Ascending aorta (tissue), 2 donors: ENCODE measurements at regions not wholly inside any gene's neighbourhood (a gene's known extent, or its start where the extent isn't known, plus 50 kb on each side); places are given as distances from the start of the nearest gene placed in this dataset.

Experiments used
- DNase-seq, 2 donors: peaks; one replicate each; pipeline ENCODE4 v3.0.0-alpha.2; 2019; ENCODE audit warnings: low spot score in 2 of 2
- H3K27ac ChIP-seq, 2 donors: fragments of 200-600 bp; sonication (generic); one replicate each; pipeline ENCODE4 v1.5.1; 2016 to 2017; ENCODE audit warnings: mild to moderate bottlenecking in 1 of 2
- H3K27me3 ChIP-seq: fragments of 200-600 bp; sonication (generic); one replicate; pipeline ENCODE4 v1.5.1; 2017
- H3K36me3 ChIP-seq, 2 donors: fragments of 200-600 bp; sonication (generic); one replicate each; pipeline ENCODE4 v1.5.1; 2016
- H3K4me1 ChIP-seq, 2 donors: fragments of 200-600 bp; sonication (generic); one replicate each; pipeline ENCODE4 v1.5.1; 2016 to 2017; ENCODE audit warnings: mild to moderate bottlenecking in 1 of 2
- H3K4me3 ChIP-seq, 2 donors: fragments of 200-600 bp; sonication (generic); one replicate each; pipeline ENCODE4 v1.5.1; 2016 to 2017; ENCODE audit warnings: mild to moderate bottlenecking in 1 of 2
- H3K9me3 ChIP-seq, 2 donors: fragments of 200-600 bp; sonication (generic); one replicate each; pipeline ENCODE4 v1.5.1; 2016
- CTCF ChIP-seq, 3 experiments: fragments of 200-600 bp in 2 of 3; fragments of 450-650 bp in 1 of 3; sonication (generic) in 2 of 3; IDR thresholded peaks; one replicate each; pipeline ENCODE4 v1.5.1; 2016 to 2019; ENCODE audit warnings: antibody characterized with exemption in 3 of 3, mild to moderate bottlenecking in 1 of 3, moderate library complexity in 1 of 3
- intact Hi-C: fragments of 100-400 bp; cut with DNase I; formaldehyde crosslinking; loops from one replicate; pipeline ENCODE4 v1.15.1; 2023

GRCh38 chr10:53432035-53432434 is 659.5 kb upstream of the MBL2 start:
- intact Hi-C loops: no loop called here
- TF ChIP-seq CTCF (IDR thresholded peaks at IDR 0.05): no peak

DNA sequence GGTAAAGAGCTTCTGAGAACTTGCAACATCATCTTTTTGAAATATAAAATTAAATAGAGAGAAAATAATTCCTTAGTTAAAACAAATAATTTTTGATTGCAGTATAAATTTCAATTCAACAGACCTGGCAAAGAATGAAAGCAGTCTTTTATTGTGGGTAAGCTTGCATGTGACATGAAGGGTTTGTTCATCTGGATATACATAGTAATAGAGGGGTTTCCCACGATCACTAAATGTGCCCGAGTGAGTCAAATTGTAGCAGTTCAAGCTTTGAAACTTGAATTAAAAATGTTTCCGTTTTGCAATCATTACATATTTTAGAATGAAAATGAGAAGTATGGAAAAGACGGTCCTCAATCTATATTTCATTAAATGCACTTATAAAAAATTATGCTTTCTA is 658.4 kb upstream of the MBL2 start:
- Histone ChIP-seq H3K4me1 (no peaks in the 10 kb centered on the region), H3K27me3 (no peaks in the 10 kb centered on the region), H3K36me3 (no peaks in the 10 kb centered on the region), H3K4me3 (no peak overlapping the region), H3K9me3 (no peaks in the 10 kb centered on the region), H3K27ac (no peak overlapping the region)
- DNase-seq: no peak
- no peak for TF ChIP-seq CTCF (IDR thresholded peaks at IDR 0.05)
- intact Hi-C loops: no loop called here

More at GRCh38 chr10:53432035-53432434, 659.5 kb upstream of the MBL2 start:
- no peak overlapping the region for H3K4me3 ChIP-seq
- no peak for DNase-seq
- H3K27ac ChIP-seq: no peak overlapping the region
- no peaks in the 10 kb centered on the region for H3K4me1 ChIP-seq
- no peaks in the 10 kb centered on the region for H3K9me3 ChIP-seq
- H3K27me3 ChIP-seq: no peaks in the 10 kb centered on the region
- no peaks in the 10 kb centered on the region for H3K36me3 ChIP-seq

DNA sequence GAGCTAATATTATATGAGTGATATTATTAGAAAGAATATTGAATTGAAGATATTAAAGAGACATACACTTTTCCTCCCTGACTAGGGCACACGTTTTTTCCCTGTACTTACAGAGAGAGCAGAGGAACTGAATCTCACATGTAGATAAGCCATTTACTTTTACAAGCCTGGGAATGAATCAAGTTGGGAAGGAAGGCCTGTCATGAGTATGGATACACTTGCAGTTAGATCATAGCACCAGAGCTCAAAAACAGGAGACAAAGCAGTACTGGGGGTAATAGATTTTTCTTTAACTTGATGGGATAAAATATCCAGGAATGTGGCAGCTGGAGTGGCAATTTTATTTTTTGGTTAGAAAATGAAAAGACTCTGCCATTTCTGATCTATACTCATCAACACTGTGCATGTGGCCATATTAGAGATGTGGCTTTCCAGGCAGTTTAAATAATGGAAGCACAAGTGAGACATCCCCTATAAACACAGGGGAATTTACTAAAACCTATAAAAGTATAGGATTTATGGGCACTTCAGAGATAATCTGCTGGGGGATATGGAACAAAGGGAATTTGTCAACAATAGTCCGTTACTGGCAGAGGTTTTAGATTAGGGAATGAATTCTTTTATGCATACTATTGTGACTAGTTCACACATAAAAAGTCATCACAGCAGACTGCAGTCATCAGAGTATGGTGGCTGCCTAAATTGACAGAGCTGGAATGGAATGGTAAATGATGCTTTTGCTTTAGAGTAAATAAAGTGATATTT is 657.7 kb upstream of the MBL2 start:
- TF ChIP-seq CTCF (IDR thresholded peaks at IDR 0.05): no peak
- Histone ChIP-seq H3K27me3 (no peaks in the 10 kb centered on the region), H3K27ac (no peak overlapping the region), H3K4me3 (no peak overlapping the region), H3K9me3 (no peaks in the 10 kb centered on the region), H3K36me3 (no peaks in the 10 kb centered on the region), H3K4me1 (no peaks in the 10 kb centered on the region)
- DNase-seq: no peak
- intact Hi-C loops: no loop called here

DNA sequence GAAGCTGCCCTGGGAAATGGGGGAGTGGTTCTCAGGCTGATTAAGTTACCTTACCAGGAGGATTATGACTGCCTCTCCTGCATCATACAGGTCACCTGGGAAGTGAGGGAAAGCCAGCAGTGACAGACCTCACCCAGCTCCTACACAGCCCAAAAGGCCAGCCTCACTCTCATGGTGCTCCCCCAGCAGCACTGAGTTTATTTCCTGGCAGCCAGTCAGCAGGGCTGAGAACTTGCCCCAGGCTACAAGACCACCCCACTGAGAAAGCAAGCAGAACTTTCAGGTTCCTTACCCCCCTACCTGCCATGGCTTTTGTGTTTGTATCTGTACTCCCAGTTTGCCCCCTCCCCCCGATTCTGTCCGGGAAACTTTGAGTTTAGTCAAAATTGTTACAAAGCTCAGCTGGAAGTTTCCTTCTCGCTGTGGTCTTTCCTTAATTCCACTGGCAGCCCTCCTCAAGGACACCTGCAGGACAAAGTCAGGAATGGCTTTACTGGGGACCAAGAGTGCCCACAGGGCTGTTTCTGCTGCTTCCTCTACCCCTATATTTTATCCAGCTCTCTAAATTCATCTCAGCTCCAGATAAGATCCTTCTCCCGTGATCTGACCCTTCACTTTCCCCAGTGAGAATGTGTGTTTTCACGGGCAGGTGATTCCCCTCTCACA is 649.8 kb upstream of the MBL2 start:
- Histone ChIP-seq H3K27me3 (no peaks in the 10 kb centered on the region), H3K36me3 (no peaks in the 10 kb centered on the region), H3K27ac (no peak overlapping the region), H3K9me3 (peaks cover 0 to 7% of the 10 kb centered on the region in 2 donors), H3K4me1 (no peaks in the 10 kb centered on the region), H3K4me3 (no peak overlapping the region)
- no peak for TF ChIP-seq CTCF (IDR thresholded peaks at IDR 0.05)
- no peak for DNase-seq
- intact Hi-C loops: no loop called here

DNA sequence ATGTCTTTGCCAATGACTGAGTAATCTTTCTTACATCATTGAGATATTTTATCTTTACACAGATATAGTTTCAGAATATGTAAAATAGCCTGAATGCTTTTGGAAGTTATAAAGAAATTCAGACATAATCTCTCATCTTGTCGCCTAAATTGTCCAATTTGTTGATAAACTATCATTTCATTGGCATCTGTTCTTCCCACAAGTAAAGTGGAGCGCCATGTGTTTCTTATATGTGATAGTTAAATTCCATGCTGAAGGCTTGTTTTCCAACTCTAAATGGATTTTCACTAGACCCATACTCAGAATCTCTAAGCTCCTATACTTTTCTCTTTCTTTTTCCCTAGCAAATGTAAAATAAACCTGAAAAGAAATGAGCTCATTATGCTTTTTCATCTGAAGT is 640.1 kb upstream of the MBL2 start:
- DNase-seq: no peak
- H3K27ac ChIP-seq: no peak overlapping the region
- no peaks in the 10 kb centered on the region for H3K4me1 ChIP-seq
- no peak for TF ChIP-seq CTCF (IDR thresholded peaks at IDR 0.05)
- no peaks in the 10 kb centered on the region for H3K9me3 ChIP-seq
- H3K4me3 ChIP-seq: no peak overlapping the region
- H3K27me3 ChIP-seq: no peaks in the 10 kb centered on the region
- no peaks in the 10 kb centered on the region for H3K36me3 ChIP-seq
- intact Hi-C loops: no loop called here
